OCI-LY3 (cell line): ENCODE measurements at regions not wholly inside any gene's neighbourhood (a gene's known extent, or its start where the extent isn't known, plus 50 kb on each side); places are given as distances from the start of the nearest gene placed in this dataset.

ENCODE experiments used
- H2AFZ ChIP-seq: fragments of 200-600, 300-600 bp; shearing (Covaris generic); 2 replicates; pipeline ENCODE4 v1.6.0; 2014; ENCODE audit warnings: antibody characterized with exemption, low read depth, low read length
- H3K27ac ChIP-seq: fragments of 200-600, 300-600 bp; sonication (generic); 2 replicates; pipeline ENCODE4 v1.5.1; 2014; ENCODE audit warnings: mild to moderate bottlenecking, low read length, moderate library complexity, mixed read lengths
- H3K27me3 ChIP-seq: fragments of 200-600, 300-600 bp; sonication (generic); 2 replicates; pipeline ENCODE4 v1.6.1; 2014; ENCODE audit warnings: low read depth, low read length, mixed read lengths
- H3K36me3 ChIP-seq: fragments of 200-600, 300-600 bp; sonication (generic); replicated peaks from 2 replicates; pipeline ENCODE3; 2014; ENCODE audit warnings: low read depth, low read length, mixed read lengths
- H3K4me1 ChIP-seq: fragments of 300-600, 200-600 bp; sonication (generic); 2 replicates; pipeline ENCODE4 v1.6.1; 2014; ENCODE audit warnings: low read length, mixed read lengths
- H3K4me2 ChIP-seq: fragments of 200-600, 300-600 bp; sonication (generic); 2 replicates; pipeline ENCODE4 v1.6.1; 2014; ENCODE audit warnings: low read length, mixed read lengths
- H3K4me3 ChIP-seq: fragments of 300-600, 200-600 bp; sonication (generic); 2 replicates; pipeline ENCODE4 v1.5.1; 2014; ENCODE audit warnings: antibody characterized with exemption, mild to moderate bottlenecking, low read length, moderate library complexity
- H3K79me2 ChIP-seq: fragments of 300-600, 200-600 bp; shearing (Covaris generic); 2 replicates; pipeline ENCODE4 v1.6.1; 2014; ENCODE audit warnings: mild to moderate bottlenecking, low read length, mixed read lengths
- H3K9ac ChIP-seq: fragments of 300-600, 200-600 bp; shearing (Covaris generic); 2 replicates; pipeline ENCODE4 v1.6.0; 2014; ENCODE audit warnings: mild to moderate bottlenecking, low read length, moderate library complexity
- H3K9me3 ChIP-seq: fragments of 200-600, 300-600 bp; shearing (Covaris generic); 2 replicates; pipeline ENCODE4 v1.6.1; 2014; ENCODE audit warnings: low read length, mixed read lengths; ENCODE audit not compliant: insufficient read depth
- H4K20me1 ChIP-seq: fragments of 200-600, 300-600 bp; sonication (generic); 2 replicates; pipeline ENCODE4 v1.6.1; 2016; ENCODE audit warnings: low read length, mixed read lengths; ENCODE audit not compliant: insufficient read depth
- CTCF ChIP-seq: fragments of 200-600, 300-600 bp; sonication (generic); IDR thresholded peaks from 2 replicates; pipeline ENCODE4 v1.5.1; 2014; ENCODE audit warnings: antibody characterized with exemption, low read length, low read depth
- EZH2phosphoT487 ChIP-seq: fragments of 200-600 bp; shearing (Covaris generic); IDR thresholded peaks from 2 replicates; pipeline ENCODE4 v1.6.1; 2018; ENCODE audit warnings: antibody characterized with exemption, mixed run types, low read depth

DNA sequence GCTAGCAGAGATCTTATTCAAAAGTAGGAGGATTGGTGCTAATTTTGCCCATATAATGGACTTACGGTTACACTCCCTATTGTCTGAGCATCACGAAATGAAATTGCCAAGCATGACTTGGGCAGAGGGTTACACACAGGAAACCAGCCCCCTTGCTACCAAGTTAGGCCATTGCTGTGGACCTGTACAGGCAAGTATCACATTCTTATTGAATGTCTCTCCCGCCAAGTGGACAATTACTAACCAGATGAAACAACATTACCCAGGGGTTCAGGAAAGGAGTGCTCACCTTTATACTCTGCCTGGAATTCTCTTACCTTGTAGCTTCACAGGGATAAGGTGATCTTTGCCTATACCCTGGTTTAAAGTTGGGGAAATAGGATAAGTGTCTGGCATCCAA, 70.6 kb upstream of the TOX3 start:
- H3K4me1 ChIP-seq, result no peaks in the 10 kb centered on the region
- H4K20me1 ChIP-seq, result no peaks in the 10 kb centered on the region
- no peak overlapping the region for H3K27ac ChIP-seq
- H3K36me3 ChIP-seq, result no peaks in the 10 kb centered on the region
- H3K4me3 ChIP-seq, result no peak overlapping the region
- TF ChIP-seq CTCF (no peak), EZH2phosphoT487 (no peak)
- no peak overlapping the region for H2AFZ ChIP-seq
- no peak overlapping the region for H3K4me2 ChIP-seq
- H3K27me3 ChIP-seq, result no peaks in the 10 kb centered on the region
- H3K9me3 ChIP-seq, result no peaks in the 10 kb centered on the region
- no peak overlapping the region for H3K9ac ChIP-seq
- H3K79me2 ChIP-seq, result no peaks in the 10 kb centered on the region

DNA sequence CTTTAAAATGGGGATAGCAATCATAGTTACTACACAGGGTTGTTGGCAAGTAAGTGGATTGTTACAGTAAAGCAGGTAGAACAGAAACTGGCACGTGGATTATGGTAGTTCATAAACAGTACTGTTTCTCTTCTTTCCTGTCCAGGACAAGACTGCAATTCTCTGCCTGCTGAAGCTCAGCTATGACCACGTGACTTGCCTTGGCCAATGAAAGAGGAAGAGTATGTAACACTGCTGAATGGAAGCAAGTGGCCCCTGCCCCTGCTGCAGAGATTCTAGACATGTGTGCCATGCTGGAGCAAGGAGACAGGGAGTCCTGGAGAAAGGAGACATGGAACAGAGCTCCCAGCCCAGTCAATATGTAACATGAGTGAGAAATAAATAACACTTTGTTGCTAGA, 66.6 kb upstream of the TOX3 start:
- no peak overlapping the region for H3K4me2 ChIP-seq

DNA sequence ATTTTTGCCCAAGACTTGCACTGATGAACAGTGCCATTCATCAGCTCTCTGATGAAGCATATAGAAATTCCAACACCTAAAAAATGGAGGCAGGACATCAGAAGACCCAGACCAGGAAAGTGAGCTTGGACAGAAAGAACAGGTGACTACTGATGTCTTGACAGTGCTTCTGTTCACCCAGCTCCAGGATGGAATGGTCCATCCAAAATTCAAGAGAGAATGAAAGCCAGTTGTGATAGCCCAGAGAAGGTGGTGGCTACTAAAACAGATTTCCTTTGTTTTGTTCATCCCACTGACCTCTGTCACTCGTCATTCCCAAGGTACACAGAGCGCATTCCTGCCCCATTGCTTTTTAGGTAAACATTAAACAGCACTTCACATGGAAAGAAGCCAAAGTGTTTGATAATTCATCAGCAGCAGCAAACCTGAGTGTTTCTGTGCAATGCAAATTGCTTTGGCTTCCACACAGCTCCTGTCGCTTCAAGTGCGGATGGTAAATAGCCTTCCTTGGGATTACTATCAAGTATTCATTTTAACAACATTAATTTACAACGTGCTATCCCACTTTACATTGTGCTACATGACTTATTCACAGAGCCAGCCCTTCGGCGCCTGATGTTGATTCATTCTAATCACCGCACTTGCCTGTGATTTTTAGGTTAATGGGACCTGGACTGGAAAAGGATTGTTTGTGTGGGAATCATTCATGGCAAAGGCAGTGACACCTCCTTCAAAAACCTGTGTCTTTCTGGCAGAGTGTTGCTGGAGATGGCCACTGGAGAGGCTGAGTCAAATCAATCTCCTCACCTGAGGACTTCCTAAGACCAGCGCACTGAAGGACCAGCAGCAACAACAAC, 65.1 kb upstream of the TOX3 start:
- no peaks in the 10 kb centered on the region for H3K4me1 ChIP-seq
- H3K9me3 ChIP-seq, result no peaks in the 10 kb centered on the region
- no peaks in the 10 kb centered on the region for H4K20me1 ChIP-seq
- TF ChIP-seq EZH2phosphoT487 (no peak), CTCF (no peak)
- H3K4me2 ChIP-seq, result no peak overlapping the region
- H3K36me3 ChIP-seq, result no peaks in the 10 kb centered on the region
- no peak overlapping the region for H3K4me3 ChIP-seq
- H3K27ac ChIP-seq, result no peak overlapping the region
- H3K9ac ChIP-seq, result no peak overlapping the region
- no peak overlapping the region for H2AFZ ChIP-seq
- no peaks in the 10 kb centered on the region for H3K27me3 ChIP-seq
- H3K79me2 ChIP-seq, result no peaks in the 10 kb centered on the region

More for the DNA sequence above, 66.6 kb upstream of the TOX3 start:
- Histone ChIP-seq H3K36me3 (no peaks in the 10 kb centered on the region), H3K9me3 (no peaks in the 10 kb centered on the region), H4K20me1 (no peaks in the 10 kb centered on the region), H3K4me1 (no peaks in the 10 kb centered on the region), H3K4me3 (no peak overlapping the region), H3K27ac (no peak overlapping the region), H2AFZ (no peak overlapping the region), H3K27me3 (no peaks in the 10 kb centered on the region), H3K9ac (no peak overlapping the region), H3K79me2 (no peaks in the 10 kb centered on the region)
- TF ChIP-seq CTCF (no peak), EZH2phosphoT487 (no peak)

DNA sequence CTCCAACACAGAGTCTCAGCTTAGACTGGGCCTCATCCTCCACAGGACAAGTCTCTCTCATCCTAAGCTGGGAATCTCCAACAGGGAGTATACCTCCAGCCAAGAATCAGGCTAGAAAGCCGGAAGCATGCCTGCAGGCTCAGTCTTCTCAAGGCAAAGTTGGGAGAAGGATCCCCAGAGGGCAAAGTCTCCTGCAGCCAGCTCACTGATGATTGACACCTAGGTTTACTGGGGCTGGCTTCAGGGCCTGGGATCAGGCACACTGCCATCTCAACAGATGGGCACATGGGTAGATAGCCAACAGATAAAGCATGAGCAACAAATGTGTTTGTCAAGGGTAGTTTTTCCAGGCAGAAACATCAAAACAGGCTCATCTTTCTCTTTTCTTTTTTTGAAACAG, 56.1 kb upstream of the TOX3 start:
- H3K36me3 ChIP-seq, result no peaks in the 10 kb centered on the region
- no peaks in the 10 kb centered on the region for H3K27me3 ChIP-seq
- H3K79me2 ChIP-seq, result no peaks in the 10 kb centered on the region
- no peak overlapping the region for H3K4me2 ChIP-seq
- no peaks in the 10 kb centered on the region for H3K4me1 ChIP-seq
- no peak overlapping the region for H3K4me3 ChIP-seq
- no peak overlapping the region for H3K9ac ChIP-seq
- no peak overlapping the region for H3K27ac ChIP-seq
- no peaks in the 10 kb centered on the region for H3K9me3 ChIP-seq
- no peaks in the 10 kb centered on the region for H4K20me1 ChIP-seq
- no peak for TF ChIP-seq CTCF
- TF ChIP-seq EZH2phosphoT487, result no peak
- no peak overlapping the region for H2AFZ ChIP-seq
